ENCODE measurements at regions not wholly inside any gene's neighbourhood (a gene's known extent, or its start where the extent isn't known, plus 50 kb on each side); places are given as distances from the start of the nearest gene placed in this dataset.

DNA sequence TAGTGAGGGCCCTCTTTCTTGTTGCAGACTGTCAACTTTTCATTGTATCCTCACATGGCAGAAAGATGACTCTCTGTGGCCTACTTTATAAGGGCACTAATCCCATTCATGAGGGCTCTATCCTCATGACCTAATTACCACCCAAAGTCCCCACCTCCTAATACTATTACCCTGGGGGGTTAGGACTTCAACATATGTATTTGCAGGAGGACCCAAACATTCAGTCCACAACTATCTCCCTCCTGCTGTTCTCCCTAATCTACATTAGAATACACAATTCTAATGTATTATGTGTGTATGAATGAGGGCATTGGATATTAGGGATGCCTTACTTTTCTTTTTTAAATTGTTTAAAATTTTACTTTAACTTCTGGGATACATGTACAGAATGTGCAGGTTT lies 246.0 kb upstream of the TANK start:
- no peak for ATAC-seq (ENCODE audit: insufficient read depth, low FRiP score)

DNA sequence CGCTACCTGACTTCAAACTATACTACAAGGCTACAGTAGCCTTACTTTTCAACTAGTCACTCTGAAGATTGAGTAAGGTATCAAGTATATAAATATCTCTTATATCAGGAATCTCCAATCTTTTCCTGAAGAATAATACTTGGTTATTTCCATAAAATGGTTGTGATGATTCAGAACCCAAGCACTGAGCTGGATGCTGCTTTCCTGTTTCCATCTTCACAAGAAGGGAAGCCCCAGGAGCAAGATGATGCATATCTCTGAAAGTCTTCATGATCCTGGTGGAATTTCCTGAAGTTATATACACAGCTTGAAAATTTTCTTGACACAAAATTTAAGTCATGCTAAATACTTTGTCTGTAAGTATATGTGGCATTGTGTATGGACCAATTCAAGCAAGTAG lies 243.9 kb upstream of the TANK start:
- ATAC-seq (ENCODE audit: insufficient read depth, low FRiP score) = no peak
- Histone ChIP-seq H3K36me3 (ENCODE audit: control insufficient read depth in 4 of 4, insufficient read depth in 4 of 4, low read length in 4 of 4) (no peaks in the 10 kb centered on the region), H3K4me3 (no peak overlapping the region), H3K9ac (ENCODE audit: insufficient read depth in 1 of 2, low read length in 2 of 2) (no peak overlapping the region), H3K27ac (ENCODE audit: low read depth in 1 of 2, low read length in 1 of 2) (no peak overlapping the region), H3K9me3 (ENCODE audit: control insufficient read depth in 4 of 4, insufficient read depth in 3 of 4, low read length in 3 of 4) (no peaks in the 10 kb centered on the region), H3K4me1 (ENCODE audit: control insufficient read depth in 5 of 5, insufficient read depth in 5 of 5, low read length in 5 of 5) (peaks cover 0 to 35% (median 8%) of the 10 kb centered on the region in 5 donors), H3K27me3 (ENCODE audit: control insufficient read depth in 3 of 3, insufficient read depth in 3 of 3, low read length in 2 of 3) (no peaks in the 10 kb centered on the region)
- no peak for DNase-seq
- TF ChIP-seq, protein P1, sequence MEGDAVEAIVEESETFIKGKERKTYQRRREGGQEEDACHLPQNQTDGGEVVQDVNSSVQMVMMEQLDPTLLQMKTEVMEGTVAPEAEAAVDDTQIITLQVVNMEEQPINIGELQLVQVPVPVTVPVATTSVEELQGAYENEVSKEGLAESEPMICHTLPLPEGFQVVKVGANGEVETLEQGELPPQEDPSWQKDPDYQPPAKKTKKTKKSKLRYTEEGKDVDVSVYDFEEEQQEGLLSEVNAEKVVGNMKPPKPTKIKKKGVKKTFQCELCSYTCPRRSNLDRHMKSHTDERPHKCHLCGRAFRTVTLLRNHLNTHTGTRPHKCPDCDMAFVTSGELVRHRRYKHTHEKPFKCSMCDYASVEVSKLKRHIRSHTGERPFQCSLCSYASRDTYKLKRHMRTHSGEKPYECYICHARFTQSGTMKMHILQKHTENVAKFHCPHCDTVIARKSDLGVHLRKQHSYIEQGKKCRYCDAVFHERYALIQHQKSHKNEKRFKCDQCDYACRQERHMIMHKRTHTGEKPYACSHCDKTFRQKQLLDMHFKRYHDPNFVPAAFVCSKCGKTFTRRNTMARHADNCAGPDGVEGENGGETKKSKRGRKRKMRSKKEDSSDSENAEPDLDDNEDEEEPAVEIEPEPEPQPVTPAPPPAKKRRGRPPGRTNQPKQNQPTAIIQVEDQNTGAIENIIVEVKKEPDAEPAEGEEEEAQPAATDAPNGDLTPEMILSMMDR (IDR thresholded peaks at IDR 0.05; ENCODE audit: control extremely low read depth, extremely low read depth) = no peak
- 91 to 100% methylated on average over 1 of the region's 1 CpG for WGBS, 2 donors

More for the DNA sequence above, 246.0 kb upstream of the TANK start:
- no peaks in the 10 kb centered on the region for H3K9me3 ChIP-seq (ENCODE audit: control insufficient read depth in 4 of 4, insufficient read depth in 3 of 4, low read length in 3 of 4)
- no peak overlapping the region for H3K4me3 ChIP-seq
- no peaks in the 10 kb centered on the region for H3K36me3 ChIP-seq (ENCODE audit: control insufficient read depth in 4 of 4, insufficient read depth in 4 of 4, low read length in 4 of 4)
- no peak overlapping the region for H3K27ac ChIP-seq (ENCODE audit: low read depth in 1 of 2, low read length in 1 of 2)
- no peaks in the 10 kb centered on the region for H3K27me3 ChIP-seq (ENCODE audit: control insufficient read depth in 3 of 3, insufficient read depth in 3 of 3, low read length in 2 of 3)
- TF ChIP-seq, protein P1 (IDR thresholded peaks at IDR 0.05; ENCODE audit: control extremely low read depth, extremely low read depth) = no peak
- no peak overlapping the region for H3K9ac ChIP-seq (ENCODE audit: insufficient read depth in 1 of 2, low read length in 2 of 2)
- no peak for DNase-seq
- peaks cover 0 to 41% (median 18%) of the 10 kb centered on the region in 5 donors for H3K4me1 ChIP-seq (ENCODE audit: control insufficient read depth in 5 of 5, insufficient read depth in 5 of 5, low read length in 5 of 5)

DNA sequence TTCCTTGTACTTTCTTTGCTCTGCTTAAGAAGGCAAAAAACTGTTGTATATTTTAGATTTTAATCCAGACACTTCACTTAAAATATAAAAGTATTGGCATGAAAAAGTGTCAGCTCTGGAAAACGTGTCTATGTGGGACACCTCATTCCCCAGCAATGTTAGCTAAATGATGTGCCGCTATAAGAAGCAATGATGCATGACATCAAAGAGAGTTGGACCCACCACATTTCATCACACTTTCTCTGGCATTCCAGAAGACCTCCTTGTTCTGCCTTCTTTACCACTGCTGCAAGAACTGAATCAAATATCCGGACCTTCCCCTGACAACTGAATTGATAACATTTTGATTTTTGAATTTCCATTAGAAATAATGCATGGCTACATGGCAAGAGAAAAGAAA lies 242.4 kb upstream of the TANK start:
- DNase-seq (no peak), ATAC-seq (ENCODE audit: insufficient read depth, low FRiP score) (no peak)
- Histone ChIP-seq H3K36me3 (ENCODE audit: control insufficient read depth in 4 of 4, insufficient read depth in 4 of 4, low read length in 4 of 4) (no peaks in the 10 kb centered on the region), H3K9ac (ENCODE audit: insufficient read depth in 1 of 2, low read length in 2 of 2) (no peak overlapping the region), H3K4me3 (no peak overlapping the region), H3K27me3 (ENCODE audit: control insufficient read depth in 3 of 3, insufficient read depth in 3 of 3, low read length in 2 of 3) (no peaks in the 10 kb centered on the region), H3K9me3 (ENCODE audit: control insufficient read depth in 4 of 4, insufficient read depth in 3 of 4, low read length in 3 of 4) (no peaks in the 10 kb centered on the region), H3K4me1 (ENCODE audit: control insufficient read depth in 5 of 5, insufficient read depth in 5 of 5, low read length in 5 of 5) (peaks cover 0 to 43% (median 12%) of the 10 kb centered on the region in 5 donors), H3K27ac (ENCODE audit: low read depth in 1 of 2, low read length in 1 of 2) (no peak overlapping the region)
- WGBS, 2 donors = 71 to 88% methylated on average over 3 of the region's 3 CpGs
- TF ChIP-seq, protein P1 (IDR thresholded peaks at IDR 0.05; ENCODE audit: control extremely low read depth, extremely low read depth) = no peak

DNA sequence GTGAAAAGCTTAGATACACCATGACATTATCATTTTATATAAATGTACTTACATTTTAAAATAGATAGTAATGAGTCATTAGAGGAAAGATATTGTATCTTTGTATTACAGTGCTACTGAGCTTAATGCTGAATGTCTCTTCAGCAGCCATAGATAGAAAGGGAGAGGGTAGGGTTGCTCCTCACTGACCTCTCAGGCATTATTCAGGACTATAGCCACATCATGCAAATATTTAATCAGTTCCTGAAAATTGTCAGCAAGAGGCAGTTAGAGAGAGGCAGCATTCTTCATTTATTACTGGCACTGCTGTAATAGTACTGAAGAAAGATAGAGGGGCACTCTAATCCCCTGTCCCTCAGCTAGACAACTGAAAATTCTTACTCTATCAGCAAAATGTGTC lies 242.0 kb upstream of the TANK start:
- Histone ChIP-seq H3K9me3 (ENCODE audit: control insufficient read depth in 4 of 4, insufficient read depth in 3 of 4, low read length in 3 of 4) (no peaks in the 10 kb centered on the region), H3K4me3 (no peak overlapping the region), H3K4me1 (ENCODE audit: control insufficient read depth in 5 of 5, insufficient read depth in 5 of 5, low read length in 5 of 5) (peaks cover 0 to 43% (median 12%) of the 10 kb centered on the region in 5 donors), H3K9ac (ENCODE audit: insufficient read depth in 1 of 2, low read length in 2 of 2) (no peak overlapping the region), H3K27ac (ENCODE audit: low read depth in 1 of 2, low read length in 1 of 2) (no peak overlapping the region), H3K36me3 (ENCODE audit: control insufficient read depth in 4 of 4, insufficient read depth in 4 of 4, low read length in 4 of 4) (no peaks in the 10 kb centered on the region), H3K27me3 (ENCODE audit: control insufficient read depth in 3 of 3, insufficient read depth in 3 of 3, low read length in 2 of 3) (no peaks in the 10 kb centered on the region)
- DNase-seq (no peak), ATAC-seq (ENCODE audit: insufficient read depth, low FRiP score) (no peak)
- TF ChIP-seq, protein P1 (IDR thresholded peaks at IDR 0.05; ENCODE audit: control extremely low read depth, extremely low read depth) = no peak
